ENCODE measurements at regions not wholly inside any gene's neighbourhood (a gene's known extent, or its start where the extent isn't known, plus 50 kb on each side); places are given as distances from the start of the nearest gene placed in this dataset.

GRCh38 chrX:142655507-142655906 is 370.2 kb upstream of the SPANXN4 start:
- TF ChIP-seq CTCF (IDR thresholded peaks at IDR 0.05) (no peak), POLR2A (IDR thresholded peaks at IDR 0.05) (no peak)
